Colonic mucosa (tissue), 4 donors: ENCODE measurements at regions not wholly inside any gene's neighbourhood (a gene's known extent, or its start where the extent isn't known, plus 50 kb on each side); places are given as distances from the start of the nearest gene placed in this dataset.
"Not testable (repeated sequence)": the region's sequence is repeated elsewhere in the genome, so short reads cannot be mapped to it uniquely, and the experiment has no call there.

Source experiments
- DNase-seq: peaks from one replicate; pipeline ENCODE4 v3.0.0-alpha.2; 2020
- H3K27ac ChIP-seq: fragments of 200-600 bp; one replicate; pipeline ENCODE4 v1.8.0; 2021
- H3K27me3 ChIP-seq: fragments of 200-600 bp; one replicate; pipeline ENCODE4 v1.8.0; 2021
- H3K36me3 ChIP-seq: fragments of 200-600 bp; one replicate; pipeline ENCODE4 v1.8.0; 2021
- H3K4me1 ChIP-seq: fragments of 200-600 bp; one replicate; pipeline ENCODE4 v1.8.0; 2021; ENCODE audit warnings: mild to moderate bottlenecking
- H3K4me3 ChIP-seq: fragments of 200-600 bp; one replicate; pipeline ENCODE4 v1.8.0; 2021
- H3K9ac ChIP-seq, 2 donors: one replicate each; pipeline ENCODE4 v1.7.0; 2013; ENCODE audit warnings: control low read depth in 2 of 2, low read depth in 2 of 2, low read length in 2 of 2
- H3K9me3 ChIP-seq: fragments of 200-600 bp; one replicate; pipeline ENCODE4 v1.8.0; 2021
- CTCF ChIP-seq: fragments of 200-600 bp; IDR thresholded peaks from one replicate; pipeline ENCODE4 v1.8.0; 2022; ENCODE audit warnings: antibody characterized with exemption, mild to moderate bottlenecking
- intact Hi-C: fragments of 100-400 bp; cut with DNase I; formaldehyde crosslinking; loops from one replicate; pipeline ENCODE4 v1.14.1; 2022
- donor health status: healthy.
- donor health status: DM: no; HTN: no; CAD: no.
- donor health status: DM: no; HTN: no; CAD: no.

- no peaks in the 10 kb centered on the region for H3K27me3 ChIP-seq
- intact Hi-C loops: no loop called here
- no peak for TF ChIP-seq CTCF
- H3K9ac ChIP-seq: no peak overlapping the region
- no peak overlapping the region for H3K4me3 ChIP-seq
- H3K27ac ChIP-seq: no peak overlapping the region
- DNase-seq: no peak
- H3K9me3 ChIP-seq: no peaks in the 10 kb centered on the region
- no peaks in the 10 kb centered on the region for H3K36me3 ChIP-seq
- H3K4me1 ChIP-seq: no peaks in the 10 kb centered on the region
These were observed 159.7 kb downstream of the CRPPA start for GRCh38 chr7:16261654-16262053.

- Histone ChIP-seq H3K27ac (no peak overlapping the region), H3K4me1 (no peaks in the 10 kb centered on the region), H3K9me3 (no peaks in the 10 kb centered on the region), H3K36me3 (no peaks in the 10 kb centered on the region), H3K9ac (no peak overlapping the region), H3K4me3 (no peak overlapping the region), H3K27me3 (no peaks in the 10 kb centered on the region)
- DNase-seq: no peak
- intact Hi-C loops: no loop called here
- TF ChIP-seq CTCF: no peak
These were observed 160.2 kb downstream of the CRPPA start for GRCh38 chr7:16261100-16261499.

- DNase-seq: no peak
- Histone ChIP-seq H3K36me3 (no peaks in the 10 kb centered on the region), H3K9ac (no peak overlapping the region), H3K9me3 (no peaks in the 10 kb centered on the region), H3K27ac (no peak overlapping the region), H3K4me3 (no peak overlapping the region), H3K27me3 (no peaks in the 10 kb centered on the region), H3K4me1 (no peaks in the 10 kb centered on the region)
- TF ChIP-seq CTCF: no peak
- intact Hi-C loops: no loop called here
These were observed 161.1 kb downstream of the CRPPA start for GRCh38 chr7:16260236-16260728.

- H3K27me3 ChIP-seq, H3K4me1 ChIP-seq, H3K36me3 ChIP-seq, H3K9me3 ChIP-seq, H3K27ac ChIP-seq, H3K9ac ChIP-seq, DNase-seq, intact Hi-C loops, H3K4me3 ChIP-seq: not testable (repeated sequence)
These were observed 164.9 kb downstream of the CRPPA start for GRCh38 chr7:16256419-16256818.

- H3K9ac ChIP-seq, H3K27me3 ChIP-seq, intact Hi-C loops: not testable (repeated sequence)
These were observed 165.4 kb downstream of the CRPPA start for GRCh38 chr7:16255952-16256351.

GRCh38 chr7:16250655-16251054 is 170.7 kb downstream of the CRPPA start:
- intact Hi-C loops, H3K27ac ChIP-seq: not testable (repeated sequence)

More at GRCh38 chr7:16255952-16256351, 165.4 kb downstream of the CRPPA start:
- not testable (repeated sequence) for H3K9me3 ChIP-seq, H3K4me3 ChIP-seq, DNase-seq, H3K27ac ChIP-seq, H3K4me1 ChIP-seq, H3K36me3 ChIP-seq

GRCh38 chr7:16249204-16249603 is 172.1 kb downstream of the CRPPA start:
- H3K4me3 ChIP-seq, H3K27me3 ChIP-seq, H3K27ac ChIP-seq, intact Hi-C loops, H3K9ac ChIP-seq, H3K4me1 ChIP-seq, H3K9me3 ChIP-seq, DNase-seq, H3K36me3 ChIP-seq: not testable (repeated sequence)

More at GRCh38 chr7:16250655-16251054, 170.7 kb downstream of the CRPPA start:
- H3K4me3 ChIP-seq, DNase-seq, H3K27me3 ChIP-seq, H3K9ac ChIP-seq, H3K9me3 ChIP-seq, H3K4me1 ChIP-seq, H3K36me3 ChIP-seq: not testable (repeated sequence)

- H3K4me3 ChIP-seq, H3K27me3 ChIP-seq, DNase-seq, H3K9ac ChIP-seq, H3K27ac ChIP-seq, H3K9me3 ChIP-seq, H3K4me1 ChIP-seq, intact Hi-C loops, H3K36me3 ChIP-seq: not testable (repeated sequence)
These were observed 172.8 kb downstream of the CRPPA start for GRCh38 chr7:16248556-16248955.
